ENCODE measurements at regions not wholly inside any gene's neighbourhood (a gene's known extent, or its start where the extent isn't known, plus 50 kb on each side); places are given as distances from the start of the nearest gene placed in this dataset.

DNA sequence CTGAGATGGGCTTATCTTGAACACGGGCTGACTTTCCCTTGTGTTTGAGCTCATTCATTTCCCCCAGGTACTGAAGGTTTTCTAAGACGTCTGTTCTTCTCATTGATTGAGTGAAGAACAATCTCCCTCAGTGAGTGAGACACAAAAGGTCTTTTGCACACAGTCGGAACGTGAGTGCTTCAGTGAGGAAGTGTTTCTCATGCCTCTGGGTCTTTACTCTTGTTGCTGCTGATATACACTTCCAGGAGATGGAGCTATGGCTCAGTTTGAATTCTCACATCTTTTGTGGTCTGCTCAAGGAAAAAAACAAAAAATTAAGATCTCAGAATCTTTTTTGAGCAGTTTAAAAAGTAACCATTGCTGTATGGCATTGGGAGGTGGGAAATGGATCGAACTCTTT, 981.9 kb upstream of the TENM3 start:
- Histone ChIP-seq H3K9ac (ENCODE audit: insufficient read depth, low read depth, low read length) (no peak overlapping the region), H3K4me3 (replicated peaks in 1 of 3; ENCODE audit: insufficient read depth in 1 of 3, low read depth in 2 of 3, low read length in 3 of 3) (no peak overlapping the region), H3K4me1 (ENCODE audit: insufficient read depth, low read length) (no peaks in the 10 kb centered on the region), H3K4me2 (ENCODE audit: low read depth, low read length) (no peak overlapping the region), H3K79me2 (ENCODE audit: insufficient read depth, low read length) (no peaks in the 10 kb centered on the region), H3K27me3 (ENCODE audit: control insufficient read depth in 1 of 2, insufficient read depth in 2 of 2, low read length in 2 of 2) (no peaks in the 10 kb centered on the region), H4K20me1 (ENCODE audit: insufficient read depth, low read length) (no peaks in the 10 kb centered on the region), H3K27ac (ENCODE audit: extremely low read length, insufficient read depth, low read length) (no peak overlapping the region), H2AFZ (ENCODE audit: low read length) (no peak overlapping the region), H3K36me3 (replicated peaks in 1 of 2; ENCODE audit: control insufficient read depth in 1 of 2, insufficient read depth in 2 of 2, low read length in 2 of 2) (no peaks in the 10 kb centered on the region), H3K9me3 (ENCODE audit: low read length) (no peaks in the 10 kb centered on the region)
- no peak for DNase-seq (ENCODE audit: low spot score)
- no peak for ATAC-seq
- BruUV-seq (replicated peaks): no TSS peak
- CTCF ChIA-PET (ENCODE audit: low intra/inter-chr PET ratio, low total read pairs): no interaction called here
- intact Hi-C loops (cut with micrococcal nuclease; ENCODE audit: unreplicated experiment) (no loop called here), in situ Hi-C loops (cut with HindIII; ENCODE audit: extremely low pct_ligation_motif_present, low pct_unique_long_range_greater_than_20kb) (no loop called here)
- POLR2A ChIA-PET: no interaction called here
- WGBS (ENCODE audit: low lambda C conversion rate): 0% methylated on average over 5 of the region's 5 CpGs
- no peak for FAIRE-seq
- TF ChIP-seq NR2F1 (CRISPR knock-in tag; IDR thresholded peaks at IDR 0.05): no peak
- TF ChIP-seq, protein P1, sequence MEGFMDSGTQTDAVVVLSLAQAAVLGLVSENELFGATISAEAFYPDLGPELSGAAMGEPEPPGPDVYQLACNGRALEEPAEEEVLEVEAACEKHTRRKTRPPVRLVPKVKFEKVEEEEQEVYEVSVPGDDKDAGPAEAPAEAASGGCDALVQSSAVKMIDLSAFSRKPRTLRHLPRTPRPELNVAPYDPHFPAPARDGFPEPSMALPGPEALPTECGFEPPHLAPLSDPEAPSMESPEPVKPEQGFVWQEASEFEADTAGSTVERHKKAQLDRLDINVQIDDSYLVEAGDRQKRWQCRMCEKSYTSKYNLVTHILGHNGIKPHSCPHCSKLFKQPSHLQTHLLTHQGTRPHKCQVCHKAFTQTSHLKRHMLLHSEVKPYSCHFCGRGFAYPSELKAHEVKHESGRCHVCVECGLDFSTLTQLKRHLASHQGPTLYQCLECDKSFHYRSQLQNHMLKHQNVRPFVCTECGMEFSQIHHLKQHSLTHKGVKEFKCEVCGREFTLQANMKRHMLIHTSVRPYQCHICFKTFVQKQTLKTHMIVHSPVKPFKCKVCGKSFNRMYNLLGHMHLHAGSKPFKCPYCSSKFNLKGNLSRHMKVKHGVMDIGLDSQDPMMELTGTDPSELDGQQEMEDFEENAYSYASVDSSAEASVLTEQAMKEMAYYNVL (CRISPR knock-in tag; IDR thresholded peaks at IDR 0.05; ENCODE audit: borderline replicate concordance): no peak
- TF ChIP-seq HOXA9 (CRISPR knock-in tag; IDR thresholded peaks at IDR 0.05; ENCODE audit: borderline replicate concordance): no peak
- TF ChIP-seq ATF7 (IDR thresholded peaks at IDR 0.05): no peak
- no peak for TF ChIP-seq ATF7 (CRISPR knock-in tag; IDR thresholded peaks at IDR 0.05)
- TF ChIP-seq ZNF678 (CRISPR knock-in tag; IDR thresholded peaks at IDR 0.05): no peak
- TF ChIP-seq RFX3 (CRISPR knock-in tag; IDR thresholded peaks at IDR 0.05): no peak
- TF ChIP-seq ZNF207 (IDR thresholded peaks at IDR 0.05; ENCODE audit: borderline replicate concordance): no peak
- TF ChIP-seq SRSF4 (IDR thresholded peaks at IDR 0.05; ENCODE audit: low read depth, low read length, poor library complexity, severe bottlenecking): no peak
- no peak for TF ChIP-seq ZNF101 (CRISPR knock-in tag; IDR thresholded peaks at IDR 0.05; ENCODE audit: borderline replicate concordance, low read depth)
- no peak for TF ChIP-seq ZSCAN29 (CRISPR knock-in tag; conservative IDR thresholded peaks at IDR 0.05)
- no peak for TF ChIP-seq ZNF367 (CRISPR knock-in tag; IDR thresholded peaks at IDR 0.05; ENCODE audit: borderline replicate concordance)
- no peak for TF ChIP-seq NCOR1 (IDR thresholded peaks at IDR 0.05; ENCODE audit: borderline replicate concordance, low read length)
- no peak for TF ChIP-seq SIX4 (CRISPR knock-in tag; IDR thresholded peaks at IDR 0.05)
- no peak for TF ChIP-seq ZNF557 (CRISPR knock-in tag; IDR thresholded peaks at IDR 0.05)
- no peak for TF ChIP-seq ZNF674 (CRISPR knock-in tag; IDR thresholded peaks at IDR 0.05; ENCODE audit: low read depth)
- no peak for TF ChIP-seq TOE1 (CRISPR knock-in tag; IDR thresholded peaks at IDR 0.05)
- TF ChIP-seq RFX5 (IDR thresholded peaks at IDR 0.05; ENCODE audit: low read depth, low read length): no peak

All from HepG2 (cell line).